ENCODE measurements at regions not wholly inside any gene's neighbourhood (a gene's known extent, or its start where the extent isn't known, plus 50 kb on each side); places are given as distances from the start of the nearest gene placed in this dataset.

- no peak for DNase-seq (ENCODE audit: low spot score)
- Mint-ChIP-seq H3K27me3 (ENCODE audit: insufficient read depth, low read depth, poor library complexity) (peaks cover 3% of the 10 kb centered on the region), H3K27ac (no peak overlapping the region), H3K4me1 (no peaks in the 10 kb centered on the region), H3K36me3 (ENCODE audit: low read depth) (no peaks in the 10 kb centered on the region), H3K9me3 (peaks cover 25% of the 10 kb centered on the region), H3K4me3 (no peak overlapping the region)
- no peaks in the 10 kb centered on the region for H3K4me1 ChIP-seq (ENCODE audit: insufficient read depth)
- no peak overlapping the region for H3K4me2 ChIP-seq
- no peaks in the 10 kb centered on the region for H3F3A ChIP-seq (replicated peaks; ENCODE audit: low read depth)
- TF ChIP-seq STAT1 (IDR thresholded peaks at IDR 0.05; ENCODE audit: unreplicated experiment), result no peak
- TF ChIP-seq ZNF331 (CRISPR knock-in tag; IDR thresholded peaks at IDR 0.05; ENCODE audit: low read depth), result no peak
- TF ChIP-seq NANOG (IDR thresholded peaks at IDR 0.05; ENCODE audit: borderline replicate concordance), result no peak
- no peak for TF ChIP-seq ZNF114 (CRISPR knock-in tag; IDR thresholded peaks at IDR 0.05)
- no peak for TF ChIP-seq CTCF (conservative IDR thresholded peaks at IDR 0.05; ENCODE audit: low read depth in 2 of 2)
- TF ChIP-seq POLR2AphosphoS5 (IDR thresholded peaks at IDR 0.05; ENCODE audit: low read depth), result no peak
- no peak overlapping the region for H3K27ac ChIP-seq (ENCODE audit: low read depth)
- H3K4me3 ChIP-seq, result no peak overlapping the region
- H3K9me2 ChIP-seq (ENCODE audit: insufficient read depth), result 0 out of 2 replicates have a peak, but pooled peaks cover 5% of the 10 kb centered on the region
- no peaks in the 10 kb centered on the region for H4K20me1 ChIP-seq (replicated peaks; ENCODE audit: insufficient read depth)
- H2AFZ ChIP-seq, result no peak overlapping the region
- no peaks in the 10 kb centered on the region for H3K79me2 ChIP-seq (replicated peaks; ENCODE audit: insufficient read depth)
- no peak for ATAC-seq
- H3K27me3 ChIP-seq (ENCODE audit: insufficient read depth), result no peaks in the 10 kb centered on the region
- no peaks in the 10 kb centered on the region for H3K36me3 ChIP-seq (ENCODE audit: insufficient read depth)
Measured at GRCh38 chr10:62463364-62463763, 89.2 kb downstream of the ZNF365 start.

- Mint-ChIP-seq H3K36me3 (ENCODE audit: low read depth) (no peaks in the 10 kb centered on the region), H3K4me1 (no peaks in the 10 kb centered on the region), H3K9me3 (peaks cover 25% of the 10 kb centered on the region), H3K27ac (no peak overlapping the region), H3K4me3 (no peak overlapping the region), H3K27me3 (ENCODE audit: insufficient read depth, low read depth, poor library complexity) (peaks cover 3% of the 10 kb centered on the region)
- no peak overlapping the region for H3K4me2 ChIP-seq
- H4K20me1 ChIP-seq (replicated peaks; ENCODE audit: insufficient read depth), result no peaks in the 10 kb centered on the region
- no peaks in the 10 kb centered on the region for H3K36me3 ChIP-seq (ENCODE audit: insufficient read depth)
- DNase-seq (ENCODE audit: low spot score) (no peak), ATAC-seq (no peak)
- TF ChIP-seq JUNB (IDR thresholded peaks at IDR 0.05; ENCODE audit: unreplicated experiment), result no peak
- TF ChIP-seq NANOG (IDR thresholded peaks at IDR 0.05; ENCODE audit: borderline replicate concordance), result no peak
- H3K79me2 ChIP-seq (replicated peaks; ENCODE audit: insufficient read depth), result no peaks in the 10 kb centered on the region
- H3K4me1 ChIP-seq (ENCODE audit: insufficient read depth), result no peaks in the 10 kb centered on the region
- 0 out of 2 replicates have a peak, but pooled peaks cover 5% of the 10 kb centered on the region for H3K9me2 ChIP-seq (ENCODE audit: insufficient read depth)
- no peak overlapping the region for H3K27ac ChIP-seq (ENCODE audit: low read depth)
- H3F3A ChIP-seq (replicated peaks; ENCODE audit: low read depth), result no peaks in the 10 kb centered on the region
- no peaks in the 10 kb centered on the region for H3K27me3 ChIP-seq (ENCODE audit: insufficient read depth)
- no peak overlapping the region for H2AFZ ChIP-seq
- H3K4me3 ChIP-seq, result no peak overlapping the region
Measured at GRCh38 chr10:62464308-62464707, 90.1 kb downstream of the ZNF365 start.

- H2AFZ ChIP-seq, result no peak overlapping the region
- H3K4me3 ChIP-seq, result no peak overlapping the region
- 0 out of 2 replicates have a peak, but pooled peaks cover 5% of the 10 kb centered on the region for H3K9me2 ChIP-seq (ENCODE audit: insufficient read depth)
- H3K4me1 ChIP-seq (ENCODE audit: insufficient read depth), result no peaks in the 10 kb centered on the region
- Mint-ChIP-seq H3K36me3 (ENCODE audit: low read depth) (no peaks in the 10 kb centered on the region), H3K27ac (no peak overlapping the region), H3K4me1 (no peaks in the 10 kb centered on the region), H3K4me3 (no peak overlapping the region), H3K9me3 (peaks cover 25% of the 10 kb centered on the region), H3K27me3 (ENCODE audit: insufficient read depth, low read depth, poor library complexity) (peaks cover 3% of the 10 kb centered on the region)
- H3K79me2 ChIP-seq (replicated peaks; ENCODE audit: insufficient read depth), result no peaks in the 10 kb centered on the region
- DNase-seq (ENCODE audit: low spot score), result peak; percentile 8
- ATAC-seq, result no peak
- no peaks in the 10 kb centered on the region for H3K36me3 ChIP-seq (ENCODE audit: insufficient read depth)
- no peaks in the 10 kb centered on the region for H3F3A ChIP-seq (replicated peaks; ENCODE audit: low read depth)
- no peak overlapping the region for H3K27ac ChIP-seq (ENCODE audit: low read depth)
- H4K20me1 ChIP-seq (replicated peaks; ENCODE audit: insufficient read depth), result no peaks in the 10 kb centered on the region
- TF ChIP-seq CREB1 (CRISPR knock-in tag; IDR thresholded peaks at IDR 0.05; ENCODE audit: low read depth), result no peak
- TF ChIP-seq EZH2 (IDR thresholded peaks at IDR 0.05; ENCODE audit: low read depth, unreplicated experiment), result no peak
- no peaks in the 10 kb centered on the region for H3K27me3 ChIP-seq (ENCODE audit: insufficient read depth)
- no peak overlapping the region for H3K4me2 ChIP-seq
Measured at GRCh38 chr10:62466590-62466989, 92.4 kb downstream of the ZNF365 start.
